NB4 (cell line): ENCODE measurements at regions not wholly inside any gene's neighbourhood (a gene's known extent, or its start where the extent isn't known, plus 50 kb on each side); places are given as distances from the start of the nearest gene placed in this dataset.

Experiments
- MYC ChIP-seq: IDR thresholded peaks from 2 replicates; pipeline ENCODE4 v1.6.1; 2011; ENCODE audit warnings: low read depth, low read length
- POLR2A ChIP-seq: IDR thresholded peaks from 2 replicates; pipeline ENCODE4 v1.6.1; 2011; ENCODE audit warnings: mild to moderate bottlenecking; ENCODE audit not compliant: insufficient read length; ENCODE audit errors: extremely low read depth
- TF ChIP-seq, protein P1 (sequence below): IDR thresholded peaks from one replicate; pipeline ENCODE4 v1.5.1; 2012; ENCODE audit warnings: low read depth, low read length

DNA sequence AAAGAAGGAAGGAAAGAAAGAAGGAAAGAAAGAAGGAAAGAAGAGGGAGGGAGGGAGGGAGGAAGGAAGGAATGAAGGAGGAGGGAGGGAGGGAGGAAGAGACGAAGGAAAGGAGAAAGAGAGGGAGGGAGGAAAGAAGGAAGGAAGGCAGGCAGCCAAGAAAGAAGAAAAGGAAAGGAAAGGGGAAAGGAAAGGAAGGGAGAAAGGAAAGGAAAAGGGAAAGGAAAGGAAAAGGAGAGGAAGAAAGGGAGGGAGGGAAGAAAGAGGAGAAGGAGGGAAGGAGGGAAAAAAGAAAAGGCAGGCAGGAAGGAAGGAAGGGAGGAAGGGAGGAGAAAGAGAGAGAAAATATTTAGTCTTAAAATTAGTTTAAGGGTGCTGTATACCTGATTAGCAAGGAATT is 704.1 kb downstream of the LUZP2 start:
- TF ChIP-seq, protein P1, sequence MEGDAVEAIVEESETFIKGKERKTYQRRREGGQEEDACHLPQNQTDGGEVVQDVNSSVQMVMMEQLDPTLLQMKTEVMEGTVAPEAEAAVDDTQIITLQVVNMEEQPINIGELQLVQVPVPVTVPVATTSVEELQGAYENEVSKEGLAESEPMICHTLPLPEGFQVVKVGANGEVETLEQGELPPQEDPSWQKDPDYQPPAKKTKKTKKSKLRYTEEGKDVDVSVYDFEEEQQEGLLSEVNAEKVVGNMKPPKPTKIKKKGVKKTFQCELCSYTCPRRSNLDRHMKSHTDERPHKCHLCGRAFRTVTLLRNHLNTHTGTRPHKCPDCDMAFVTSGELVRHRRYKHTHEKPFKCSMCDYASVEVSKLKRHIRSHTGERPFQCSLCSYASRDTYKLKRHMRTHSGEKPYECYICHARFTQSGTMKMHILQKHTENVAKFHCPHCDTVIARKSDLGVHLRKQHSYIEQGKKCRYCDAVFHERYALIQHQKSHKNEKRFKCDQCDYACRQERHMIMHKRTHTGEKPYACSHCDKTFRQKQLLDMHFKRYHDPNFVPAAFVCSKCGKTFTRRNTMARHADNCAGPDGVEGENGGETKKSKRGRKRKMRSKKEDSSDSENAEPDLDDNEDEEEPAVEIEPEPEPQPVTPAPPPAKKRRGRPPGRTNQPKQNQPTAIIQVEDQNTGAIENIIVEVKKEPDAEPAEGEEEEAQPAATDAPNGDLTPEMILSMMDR: no peak
- no peak for TF ChIP-seq POLR2A
- TF ChIP-seq MYC: no peak
